ENCODE measurements at regions not wholly inside any gene's neighbourhood (a gene's known extent, or its start where the extent isn't known, plus 50 kb on each side); places are given as distances from the start of the nearest gene placed in this dataset.

GRCh38 chr13:27712421-27712820 is 79.9 kb upstream of the GSX1 start:
- peak; percentile 7 for TF ChIP-seq CTCF (IDR thresholded peaks at IDR 0.05; ENCODE audit: control extremely low read depth, extremely low read depth)
- H3K4me3 ChIP-seq, result no peak overlapping the region
- no peaks in the 10 kb centered on the region for H3K36me3 ChIP-seq (ENCODE audit: control insufficient read depth in 4 of 4, insufficient read depth in 4 of 4, low read length in 4 of 4)
- WGBS, 2 donors, result 39 to 46% methylated on average over 2 of the region's 2 CpGs
- ATAC-seq (ENCODE audit: insufficient read depth, low FRiP score) (no peak), DNase-seq (peak in 2 of 3 donors; percentile 41 to 44)
- no peak overlapping the region for H3K9ac ChIP-seq (ENCODE audit: insufficient read depth in 1 of 2, low read length in 2 of 2)
- H3K27me3 ChIP-seq (ENCODE audit: control insufficient read depth in 3 of 3, insufficient read depth in 3 of 3, low read length in 2 of 3), result peaks cover 0 to 4% (median 0%) of the 10 kb centered on the region in 3 donors
- no peaks in the 10 kb centered on the region for H3K4me1 ChIP-seq (ENCODE audit: control insufficient read depth in 5 of 5, insufficient read depth in 5 of 5, low read length in 5 of 5)
- H3K27ac ChIP-seq (ENCODE audit: low read depth in 1 of 2, low read length in 1 of 2), result no peak overlapping the region
- peaks cover 0 to 1% (median 0%) of the 10 kb centered on the region in 4 donors for H3K9me3 ChIP-seq (ENCODE audit: control insufficient read depth in 4 of 4, insufficient read depth in 3 of 4, low read length in 3 of 4)

GRCh38 chr13:27713767-27714166 is 78.5 kb upstream of the GSX1 start:
- no peak for DNase-seq
- WGBS, 2 donors, result 95 to 98% methylated on average over 4 of the region's 4 CpGs
- H3K4me1 ChIP-seq (ENCODE audit: control insufficient read depth in 5 of 5, insufficient read depth in 5 of 5, low read length in 5 of 5), result no peaks in the 10 kb centered on the region
- H3K9ac ChIP-seq (ENCODE audit: insufficient read depth in 1 of 2, low read length in 2 of 2), result no peak overlapping the region
- H3K27ac ChIP-seq (ENCODE audit: low read depth in 1 of 2, low read length in 1 of 2), result no peak overlapping the region
- H3K9me3 ChIP-seq (ENCODE audit: control insufficient read depth in 4 of 4, insufficient read depth in 3 of 4, low read length in 3 of 4), result peaks cover 0 to 1% (median 0%) of the 10 kb centered on the region in 4 donors
- no peak for TF ChIP-seq CTCF (IDR thresholded peaks at IDR 0.05; ENCODE audit: control extremely low read depth, extremely low read depth)
- H3K4me3 ChIP-seq, result no peak overlapping the region
- no peak for ATAC-seq (ENCODE audit: insufficient read depth, low FRiP score)
- peaks cover 0 to 4% (median 0%) of the 10 kb centered on the region in 3 donors for H3K27me3 ChIP-seq (ENCODE audit: control insufficient read depth in 3 of 3, insufficient read depth in 3 of 3, low read length in 2 of 3)
- H3K36me3 ChIP-seq (ENCODE audit: control insufficient read depth in 4 of 4, insufficient read depth in 4 of 4, low read length in 4 of 4), result no peaks in the 10 kb centered on the region

- H3K4me1 ChIP-seq (ENCODE audit: control insufficient read depth in 5 of 5, insufficient read depth in 5 of 5, low read length in 5 of 5), result no peaks in the 10 kb centered on the region
- TF ChIP-seq CTCF (IDR thresholded peaks at IDR 0.05; ENCODE audit: control extremely low read depth, extremely low read depth), result no peak
- 80 to 83% methylated on average over 2 of the region's 2 CpGs for WGBS, 2 donors
- no peak overlapping the region for H3K4me3 ChIP-seq
- no peak overlapping the region for H3K9ac ChIP-seq (ENCODE audit: insufficient read depth in 1 of 2, low read length in 2 of 2)
- no peaks in the 10 kb centered on the region for H3K9me3 ChIP-seq (ENCODE audit: control insufficient read depth in 4 of 4, insufficient read depth in 3 of 4, low read length in 3 of 4)
- DNase-seq (no peak), ATAC-seq (ENCODE audit: insufficient read depth, low FRiP score) (no peak)
- H3K27me3 ChIP-seq (ENCODE audit: control insufficient read depth in 3 of 3, insufficient read depth in 3 of 3, low read length in 2 of 3), result peaks cover 0 to 4% (median 0%) of the 10 kb centered on the region in 3 donors
- H3K27ac ChIP-seq (ENCODE audit: low read depth in 1 of 2, low read length in 1 of 2), result no peak overlapping the region
- no peaks in the 10 kb centered on the region for H3K36me3 ChIP-seq (ENCODE audit: control insufficient read depth in 4 of 4, insufficient read depth in 4 of 4, low read length in 4 of 4)
Observed at GRCh38 chr13:27721681-27722080, 70.6 kb upstream of the GSX1 start.

GRCh38 chr13:27728271-27728670 is 64.0 kb upstream of the GSX1 start:
- Histone ChIP-seq H3K27me3 (ENCODE audit: control insufficient read depth in 3 of 3, insufficient read depth in 3 of 3, low read length in 2 of 3) (peaks cover 0 to 8% (median 3%) of the 10 kb centered on the region in 3 donors), H3K36me3 (ENCODE audit: control insufficient read depth in 4 of 4, insufficient read depth in 4 of 4, low read length in 4 of 4) (no peaks in the 10 kb centered on the region), H3K27ac (ENCODE audit: low read depth in 1 of 2, low read length in 1 of 2) (no peak overlapping the region), H3K4me1 (ENCODE audit: control insufficient read depth in 5 of 5, insufficient read depth in 5 of 5, low read length in 5 of 5) (no peaks in the 10 kb centered on the region), H3K9ac (ENCODE audit: insufficient read depth in 1 of 2, low read length in 2 of 2) (no peak overlapping the region), H3K9me3 (ENCODE audit: control insufficient read depth in 4 of 4, insufficient read depth in 3 of 4, low read length in 3 of 4) (no peaks in the 10 kb centered on the region), H3K4me3 (no peak overlapping the region)
- ATAC-seq (ENCODE audit: insufficient read depth, low FRiP score), result no peak
- no peak for TF ChIP-seq CTCF (IDR thresholded peaks at IDR 0.05; ENCODE audit: control extremely low read depth, extremely low read depth)
- DNase-seq, result peak; percentile 13 to 31 (median 29)
- WGBS, 2 donors, result 34 to 36% methylated on average over 6 of the region's 6 CpGs

Data from lung (tissue), 11 donors.